Aorta (tissue), 5 donors: ENCODE measurements at regions not wholly inside any gene's neighbourhood (a gene's known extent, or its start where the extent isn't known, plus 50 kb on each side); places are given as distances from the start of the nearest gene placed in this dataset.

Source experiments
- ATAC-seq: fragments of 200-7000 bp; cut with Tn5 transposase; one replicate; pipeline ENCODE4 v1.9.1; 2022; ENCODE audit warnings: moderate library complexity; ENCODE audit not compliant: low FRiP score
- DNase-seq, 2 donors: peaks; one replicate each; pipeline ENCODE4 v3.0.0-alpha.2; 2020
- H3K27ac ChIP-seq, 2 donors: one replicate each; pipeline ENCODE4 v1.5.1; 2013; ENCODE audit warnings: low read length in 2 of 2, mild to moderate bottlenecking in 2 of 2, moderate library complexity in 2 of 2, control low read depth in 1 of 2, inconsistent platforms in 1 of 2, low read depth in 1 of 2
- H3K27me3 ChIP-seq, 2 donors: one replicate each; pipeline ENCODE4 v1.6.1; 2013; ENCODE audit warnings: control low read depth in 1 of 2, low read length in 1 of 2, mild to moderate bottlenecking in 1 of 2, moderate library complexity in 1 of 2; ENCODE audit not compliant: insufficient read depth in 2 of 2, control insufficient read depth in 1 of 2
- H3K36me3 ChIP-seq, 2 donors: one replicate each; pipeline ENCODE4 v1.6.1; 2013; ENCODE audit warnings: control low read depth in 1 of 2, low read length in 1 of 2, mild to moderate bottlenecking in 1 of 2; ENCODE audit not compliant: insufficient read depth in 2 of 2, control insufficient read depth in 1 of 2
- H3K4me1 ChIP-seq, 2 donors: one replicate each; pipeline ENCODE4 v1.6.1; 2013; ENCODE audit warnings: low read length in 2 of 2, control low read depth in 1 of 2, mild to moderate bottlenecking in 1 of 2, moderate library complexity in 1 of 2; ENCODE audit not compliant: insufficient read depth in 2 of 2, control insufficient read depth in 1 of 2
- H3K4me3 ChIP-seq, 2 donors: one replicate each; pipeline ENCODE4 v1.5.1; 2013; ENCODE audit warnings: low read length in 2 of 2, control low read depth in 1 of 2, mild to moderate bottlenecking in 1 of 2
- H3K9me3 ChIP-seq: one replicate; pipeline ENCODE4 v1.6.1; 2013; ENCODE audit warnings: mild to moderate bottlenecking, low read length; ENCODE audit not compliant: control insufficient read depth
- WGBS, 2 donors: extraction: QIAGEN DNeasy Blood & Tissue Kit; methylation state at CpG; one replicate each; pipeline ENCODE4 v1.1.7; 2013; 5-methylcytosine and 5-hydroxymethylcytosine counted together
- intact Hi-C, 2 donors: fragments of 100-400 bp; cut with DNase I; formaldehyde crosslinking; loops; one replicate each; pipeline versions ENCODE4 v1.14.2 to v1.15.0; 2022
- donor health status: healthy with polysubstance abuse.
- donor health status: Bipolar disorder and iron deficiency.
- donor health status: DM: no; HTN: no; CAD: no.
- donor health status: DM: no; HTN: no; CAD: no.
- donor health status: DM: yes; HTN: yes; CAD: no.

GRCh38 chr9:130766927-130767307 is 68.1 kb upstream of the ABL1 start:
- ATAC-seq (no peak), DNase-seq (peak in 1 of 2 donors; percentile 70)
- no peaks in the 10 kb centered on the region for H3K4me1 ChIP-seq
- WGBS, 2 donors: 76 to 79% methylated on average over 4 of the region's 4 CpGs
- H3K9me3 ChIP-seq: no peaks in the 10 kb centered on the region
- no peak overlapping the region for H3K27ac ChIP-seq
- no peaks in the 10 kb centered on the region for H3K27me3 ChIP-seq
- intact Hi-C loops: loop anchor here in 1 of 2 donors (5.0 kb wide), 1 partner anchor 175 kb away; no protein-coding TSS in a partner anchor
- no peak overlapping the region for H3K4me3 ChIP-seq
- H3K36me3 ChIP-seq: no peaks in the 10 kb centered on the region

- no peaks in the 10 kb centered on the region for H3K36me3 ChIP-seq
- ATAC-seq (no peak), DNase-seq (peak in 1 of 2 donors; percentile 69)
- WGBS, 2 donors: 72 to 74% methylated on average over 6 of the region's 6 CpGs
- intact Hi-C loops: loop anchor here in 1 of 2 donors (5.0 kb wide), 1 partner anchor 174 kb away; no protein-coding TSS in a partner anchor
- H3K9me3 ChIP-seq: no peaks in the 10 kb centered on the region
- no peaks in the 10 kb centered on the region for H3K4me1 ChIP-seq
- no peaks in the 10 kb centered on the region for H3K27me3 ChIP-seq
- no peak overlapping the region for H3K27ac ChIP-seq
- H3K4me3 ChIP-seq: no peak overlapping the region
Observed at GRCh38 chr9:130768265-130768664, 66.8 kb upstream of the ABL1 start.

- ATAC-seq: no peak
- intact Hi-C loops: loop anchor here in 1 of 2 donors (5.0 kb wide), 1 partner anchor 173 kb away; no protein-coding TSS in a partner anchor
Observed at GRCh38 chr9:130768891-130769403, 66.1 kb upstream of the ABL1 start.

GRCh38 chr9:130770093-130770492 is 65.0 kb upstream of the ABL1 start:
- Histone ChIP-seq H3K9me3 (no peaks in the 10 kb centered on the region), H3K27ac (no peak overlapping the region), H3K4me3 (no peak overlapping the region), H3K4me1 (no peaks in the 10 kb centered on the region), H3K27me3 (no peaks in the 10 kb centered on the region), H3K36me3 (no peaks in the 10 kb centered on the region)
- DNase-seq (no peak), ATAC-seq (no peak)
- WGBS, 2 donors: 62 to 96% methylated on average over 3 of the region's 3 CpGs
- intact Hi-C loops: loop anchor here (2.0 to 5.0 kb wide), 3 partner anchors 93 to 172 kb away; no protein-coding TSS in a partner anchor

More at GRCh38 chr9:130768891-130769403, 66.1 kb upstream of the ABL1 start:
- H3K4me3 ChIP-seq: no peak overlapping the region
- no peaks in the 10 kb centered on the region for H3K27me3 ChIP-seq
- H3K27ac ChIP-seq: no peak overlapping the region
- WGBS, 2 donors: 81 to 83% methylated on average over 6 of the region's 6 CpGs
- no peaks in the 10 kb centered on the region for H3K36me3 ChIP-seq
- no peaks in the 10 kb centered on the region for H3K9me3 ChIP-seq
- DNase-seq: no peak
- no peaks in the 10 kb centered on the region for H3K4me1 ChIP-seq

GRCh38 chr9:130770679-130771442 is 64.2 kb upstream of the ABL1 start:
- H3K27me3 ChIP-seq: no peaks in the 10 kb centered on the region
- no peaks in the 10 kb centered on the region for H3K9me3 ChIP-seq
- H3K36me3 ChIP-seq: no peaks in the 10 kb centered on the region
- DNase-seq (no peak), ATAC-seq (peak; percentile 83)
- no peak overlapping the region for H3K4me3 ChIP-seq
- H3K4me1 ChIP-seq: no peaks in the 10 kb centered on the region
- intact Hi-C loops: loop anchor here (2.0 to 5.0 kb wide), 3 partner anchors 92 to 171 kb away; no protein-coding TSS in a partner anchor
- WGBS, 2 donors: 57 to 62% methylated on average over 2 of the region's 2 CpGs
- no peak overlapping the region for H3K27ac ChIP-seq

GRCh38 chr9:130772185-130772584 is 62.9 kb upstream of the ABL1 start:
- H3K9me3 ChIP-seq: no peaks in the 10 kb centered on the region
- intact Hi-C loops: loop anchor here in 1 of 2 donors (5.0 kb wide), 1 partner anchor 170 kb away; no protein-coding TSS in a partner anchor
- H3K27me3 ChIP-seq: no peaks in the 10 kb centered on the region
- no peaks in the 10 kb centered on the region for H3K4me1 ChIP-seq
- H3K4me3 ChIP-seq: no peak overlapping the region
- H3K36me3 ChIP-seq: no peaks in the 10 kb centered on the region
- ATAC-seq: no peak
- WGBS, 2 donors: 79 to 82% methylated on average over 3 of the region's 3 CpGs
- no peak for DNase-seq
- H3K27ac ChIP-seq: no peak overlapping the region

- Histone ChIP-seq H3K4me3 (no peak overlapping the region), H3K27ac (no peak overlapping the region), H3K4me1 (no peaks in the 10 kb centered on the region), H3K36me3 (no peaks in the 10 kb centered on the region), H3K27me3 (no peaks in the 10 kb centered on the region), H3K9me3 (no peaks in the 10 kb centered on the region)
- intact Hi-C loops: loop anchor here in 1 of 2 donors (5.0 kb wide), 1 partner anchor 168 kb away; no protein-coding TSS in a partner anchor
- 53 to 61% methylated on average over 3 of the region's 3 CpGs for WGBS, 2 donors
- DNase-seq (no peak), ATAC-seq (no peak)
Observed at GRCh38 chr9:130774183-130774582, 60.9 kb upstream of the ABL1 start.

- H3K27ac ChIP-seq: no peak overlapping the region
- no peak overlapping the region for H3K4me3 ChIP-seq
- ATAC-seq (no peak), DNase-seq (no peak)
- WGBS, 2 donors: 94 to 97% methylated on average over 5 of the region's 5 CpGs
- no peaks in the 10 kb centered on the region for H3K9me3 ChIP-seq
- H3K27me3 ChIP-seq: no peaks in the 10 kb centered on the region
- no peaks in the 10 kb centered on the region for H3K36me3 ChIP-seq
- intact Hi-C loops: no loop called here
- peaks cover 0 to 3% of the 10 kb centered on the region in 2 donors for H3K4me1 ChIP-seq
Observed at GRCh38 chr9:130775336-130775991, 59.6 kb upstream of the ABL1 start.
